ENCODE measurements at regions not wholly inside any gene's neighbourhood (a gene's known extent, or its start where the extent isn't known, plus 50 kb on each side); places are given as distances from the start of the nearest gene placed in this dataset.
"Not testable (repeated sequence)": the region's sequence is repeated elsewhere in the genome, so short reads cannot be mapped to it uniquely, and the experiment has no call there.

DNA sequence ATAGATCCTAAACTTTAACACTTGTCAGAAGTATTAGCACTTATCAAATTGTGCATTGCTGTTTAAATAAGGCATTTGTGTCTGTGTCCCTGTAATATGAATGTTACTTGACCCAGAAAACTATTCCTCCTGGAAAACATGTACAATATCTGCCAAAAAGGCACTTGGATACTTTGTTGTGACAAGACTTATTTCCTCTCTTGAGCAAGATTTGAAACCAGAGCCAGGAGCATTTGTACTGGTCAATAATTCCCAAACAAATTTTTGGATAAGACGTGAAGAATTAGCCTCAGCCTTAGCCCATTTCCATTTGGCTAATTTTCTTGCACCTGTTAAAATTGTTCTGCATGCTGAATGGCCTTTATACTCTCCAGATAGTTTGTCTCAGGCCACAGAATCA lies 176.3 kb upstream of the GK2 start:
- ChIA-PET POLR2A (no interaction called here), CTCF (no interaction called here)
- Mint-ChIP-seq H3K9me3 (no peaks in the 10 kb centered on the region), H3K27me3 (peaks cover 3% of the 10 kb centered on the region), H3K36me3 (ENCODE audit: low read depth) (no peaks in the 10 kb centered on the region), H3K4me1 (no peaks in the 10 kb centered on the region), H3K4me3 (no peak overlapping the region), H3K27ac (no peak overlapping the region)
- no peak for DNase-seq

DNA sequence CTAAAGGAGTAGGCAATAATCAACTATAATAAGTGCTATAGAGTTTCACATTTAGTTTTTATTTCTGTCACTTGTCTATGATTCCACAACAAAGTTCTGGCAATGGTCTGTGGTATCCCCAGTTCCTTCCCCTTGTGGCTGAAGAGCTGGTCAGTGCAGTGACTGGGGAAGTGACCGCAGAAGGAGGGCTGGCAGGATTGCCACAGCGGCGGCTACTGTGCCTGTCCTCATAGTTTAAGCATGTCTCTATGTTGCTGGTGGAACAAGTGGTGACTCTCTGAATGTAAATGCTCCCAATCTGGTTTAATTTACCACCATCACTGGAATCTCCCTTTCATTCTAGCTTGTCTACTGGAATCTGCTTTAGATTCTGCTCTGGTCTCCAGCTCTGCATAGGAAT lies 170.6 kb upstream of the GK2 start:
- no peak overlapping the region for H3K4me3 Mint-ChIP-seq
- H3K4me1 Mint-ChIP-seq: no peaks in the 10 kb centered on the region
- H3K27me3 Mint-ChIP-seq: peaks cover 5% of the 10 kb centered on the region
- no peaks in the 10 kb centered on the region for H3K9me3 Mint-ChIP-seq
- H3K27ac Mint-ChIP-seq: no peak overlapping the region
- no peaks in the 10 kb centered on the region for H3K36me3 Mint-ChIP-seq (ENCODE audit: low read depth)
- ChIA-PET CTCF (no interaction called here), POLR2A (no interaction called here)
- DNase-seq: no peak

DNA sequence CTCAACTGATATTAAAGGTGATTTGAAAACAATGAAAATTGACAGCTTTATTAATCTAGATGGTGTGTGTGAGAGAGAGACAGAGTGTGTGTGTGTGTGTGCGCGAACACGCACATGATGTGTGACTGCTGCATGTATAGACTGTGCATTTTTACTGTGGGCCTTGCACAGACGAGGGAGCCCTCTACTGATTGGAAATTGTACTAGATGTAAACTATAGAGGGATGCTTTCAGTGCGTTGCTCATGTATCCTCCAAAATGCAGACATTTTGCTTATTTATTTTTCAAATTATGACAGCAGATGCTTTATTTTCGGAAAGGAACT lies 168.4 kb upstream of the GK2 start:
- H3K27ac Mint-ChIP-seq: no peak overlapping the region
- DNase-seq: no peak
- no peaks in the 10 kb centered on the region for H3K9me3 Mint-ChIP-seq
- no peaks in the 10 kb centered on the region for H3K36me3 Mint-ChIP-seq (ENCODE audit: low read depth)
- no peaks in the 10 kb centered on the region for H3K4me1 Mint-ChIP-seq
- CTCF ChIA-PET: no interaction called here
- H3K27me3 Mint-ChIP-seq: peaks cover 2% of the 10 kb centered on the region
- POLR2A ChIA-PET: no interaction called here
- H3K4me3 Mint-ChIP-seq: no peak overlapping the region

DNA sequence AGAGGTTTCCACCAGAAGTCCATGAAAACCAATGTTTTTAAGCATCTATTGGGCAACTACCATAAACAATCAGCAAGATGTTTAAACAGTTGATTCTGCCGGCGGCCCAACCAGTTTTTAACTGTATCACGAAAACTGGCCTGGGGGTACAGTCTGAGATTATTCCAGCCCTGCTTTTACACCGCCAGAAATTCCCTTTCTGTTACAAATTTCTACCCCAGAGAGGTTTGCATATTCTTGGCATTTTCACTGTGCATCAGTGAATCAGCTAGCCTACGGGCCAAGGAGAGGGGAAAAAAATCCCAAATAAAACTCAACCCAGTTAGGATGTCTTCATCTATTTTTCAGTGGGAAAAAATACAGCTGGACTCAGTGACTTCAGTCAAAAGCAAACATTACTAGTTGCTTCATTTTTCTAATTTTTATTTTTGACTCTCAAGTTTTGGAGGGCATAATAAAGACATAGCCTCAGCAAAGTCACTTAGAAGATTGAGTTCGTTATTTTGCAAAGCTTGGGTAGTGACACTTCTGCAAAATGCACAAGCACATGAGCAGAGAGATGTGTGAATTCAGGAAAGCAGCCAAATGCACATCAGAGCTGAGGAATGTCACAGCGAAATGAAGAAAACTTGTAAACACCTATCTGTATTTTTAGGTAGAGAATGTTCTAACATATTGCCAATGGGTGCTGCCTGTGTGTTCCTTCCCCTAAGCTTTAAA lies 167.8 kb upstream of the GK2 start:
- no peak for DNase-seq
- no peak overlapping the region for H3K4me3 Mint-ChIP-seq
- no peaks in the 10 kb centered on the region for H3K36me3 Mint-ChIP-seq (ENCODE audit: low read depth)
- H3K4me1 Mint-ChIP-seq: no peaks in the 10 kb centered on the region
- peaks cover 2% of the 10 kb centered on the region for H3K27me3 Mint-ChIP-seq
- POLR2A ChIA-PET: no interaction called here
- no peak overlapping the region for H3K27ac Mint-ChIP-seq
- no peaks in the 10 kb centered on the region for H3K9me3 Mint-ChIP-seq
- CTCF ChIA-PET: no interaction called here

DNA sequence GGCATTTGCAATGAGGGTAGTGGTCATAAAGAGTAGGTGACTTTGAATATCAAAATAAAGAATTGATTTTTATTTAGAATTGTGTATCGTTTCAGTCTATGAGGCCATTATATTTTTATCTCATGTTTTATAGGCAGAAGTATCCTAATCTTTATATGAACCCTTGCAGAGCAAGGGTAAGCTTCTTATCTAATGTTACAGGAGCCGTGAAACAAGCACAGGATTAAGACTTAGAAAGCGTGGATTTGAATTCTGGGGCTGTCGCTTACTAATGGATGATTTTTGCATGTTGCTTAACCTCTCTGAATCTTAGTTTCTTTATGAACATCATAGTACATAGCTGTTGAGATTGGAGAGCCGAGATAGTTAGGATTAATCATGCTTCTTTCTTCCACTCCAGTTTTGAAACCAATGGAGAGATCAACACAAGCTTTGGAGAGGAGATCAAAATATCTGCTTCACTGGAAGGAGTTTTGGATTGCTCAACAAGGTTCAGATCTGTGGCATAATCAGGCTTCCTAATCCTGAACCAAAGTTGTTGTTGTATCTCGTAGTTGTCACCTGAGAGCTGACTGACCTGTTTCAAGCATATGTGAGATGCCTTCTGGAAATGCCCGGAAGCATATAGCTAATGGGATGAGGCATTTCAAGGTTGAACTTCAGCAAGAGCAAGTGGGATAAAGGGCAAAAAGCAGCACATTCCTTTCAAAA lies 166.9 kb upstream of the GK2 start:
- no peaks in the 10 kb centered on the region for H3K36me3 Mint-ChIP-seq (ENCODE audit: low read depth)
- H3K9me3 Mint-ChIP-seq: no peaks in the 10 kb centered on the region
- peaks cover 2% of the 10 kb centered on the region for H3K27me3 Mint-ChIP-seq
- no peak overlapping the region for H3K4me3 Mint-ChIP-seq
- ChIA-PET CTCF (no interaction called here), POLR2A (no interaction called here)
- no peaks in the 10 kb centered on the region for H3K4me1 Mint-ChIP-seq
- H3K27ac Mint-ChIP-seq: no peak overlapping the region
- DNase-seq: no peak

DNA sequence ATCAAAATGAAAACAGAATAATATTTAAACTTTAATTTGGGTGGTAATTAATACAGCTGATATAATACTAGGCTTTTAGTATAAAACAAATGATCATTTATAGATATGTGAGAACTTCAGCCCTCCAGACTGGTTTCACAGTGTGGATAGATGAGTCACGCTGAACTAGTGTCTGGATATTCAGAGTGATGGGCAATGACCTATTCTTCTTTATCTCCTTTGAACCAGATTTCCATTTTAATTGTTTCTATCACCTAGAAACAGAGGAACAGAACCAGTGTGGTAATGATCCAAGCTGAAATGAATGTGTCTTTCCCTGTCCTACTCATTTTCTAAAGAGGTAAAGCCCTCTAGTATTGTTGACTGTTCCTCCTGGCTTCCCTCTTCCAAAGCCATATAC lies 155.2 kb upstream of the GK2 start:
- Mint-ChIP-seq H3K27me3 (peaks cover 6% of the 10 kb centered on the region), H3K36me3 (ENCODE audit: low read depth) (no peaks in the 10 kb centered on the region), H3K27ac (no peak overlapping the region), H3K9me3 (no peaks in the 10 kb centered on the region), H3K4me1 (no peaks in the 10 kb centered on the region), H3K4me3 (no peak overlapping the region)
- DNase-seq: no peak
- CTCF ChIA-PET: no interaction called here
- POLR2A ChIA-PET: no interaction called here

DNA sequence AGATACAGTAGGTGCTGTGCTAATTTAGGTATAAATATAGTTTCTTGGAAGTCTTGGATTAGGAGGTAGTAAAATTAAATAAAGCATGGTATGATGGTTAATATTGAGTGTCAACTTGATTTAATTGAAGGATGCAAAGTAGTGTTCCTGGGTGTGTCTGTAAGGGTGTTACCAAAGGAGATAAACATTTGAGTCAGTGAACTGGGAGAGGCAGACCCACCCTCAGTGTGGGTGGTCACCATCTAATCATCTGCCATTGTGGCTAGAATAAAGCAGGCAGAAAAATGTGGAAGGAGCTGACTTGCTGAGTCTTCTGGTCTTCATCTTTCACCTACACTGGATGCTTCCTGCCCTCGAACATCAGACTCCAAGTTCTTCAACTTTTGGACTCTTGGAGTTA lies 153.7 kb upstream of the GK2 start:
- no peak overlapping the region for H3K27ac Mint-ChIP-seq
- H3K36me3 Mint-ChIP-seq (ENCODE audit: low read depth): no peaks in the 10 kb centered on the region
- POLR2A ChIA-PET: no interaction called here
- no peak overlapping the region for H3K4me3 Mint-ChIP-seq
- H3K9me3 Mint-ChIP-seq: no peaks in the 10 kb centered on the region
- no peaks in the 10 kb centered on the region for H3K4me1 Mint-ChIP-seq
- CTCF ChIA-PET: no interaction called here
- H3K27me3 Mint-ChIP-seq: peaks cover 6% of the 10 kb centered on the region
- no peak for DNase-seq

DNA sequence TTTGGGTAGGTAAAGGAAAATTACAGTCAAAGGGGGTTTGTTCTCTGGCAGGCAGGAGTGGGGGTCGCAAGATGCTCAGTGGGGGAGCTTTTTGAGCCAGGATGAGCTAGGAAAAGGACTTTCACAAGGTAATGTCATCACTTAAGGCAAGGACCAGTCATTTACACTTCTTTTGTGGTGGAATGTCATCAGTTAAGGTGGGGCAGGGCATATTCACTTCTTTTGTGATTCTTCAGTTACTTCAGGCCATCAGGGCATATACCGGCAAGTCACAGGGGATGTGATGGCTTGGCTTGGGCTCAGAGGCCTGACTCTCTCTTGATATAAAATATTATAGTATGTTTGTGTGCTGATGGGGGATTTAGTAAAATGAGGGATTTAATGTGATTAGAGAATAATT lies 151.4 kb upstream of the GK2 start:
- H3K27me3 Mint-ChIP-seq, POLR2A ChIA-PET, CTCF ChIA-PET: not testable (repeated sequence)

DNA sequence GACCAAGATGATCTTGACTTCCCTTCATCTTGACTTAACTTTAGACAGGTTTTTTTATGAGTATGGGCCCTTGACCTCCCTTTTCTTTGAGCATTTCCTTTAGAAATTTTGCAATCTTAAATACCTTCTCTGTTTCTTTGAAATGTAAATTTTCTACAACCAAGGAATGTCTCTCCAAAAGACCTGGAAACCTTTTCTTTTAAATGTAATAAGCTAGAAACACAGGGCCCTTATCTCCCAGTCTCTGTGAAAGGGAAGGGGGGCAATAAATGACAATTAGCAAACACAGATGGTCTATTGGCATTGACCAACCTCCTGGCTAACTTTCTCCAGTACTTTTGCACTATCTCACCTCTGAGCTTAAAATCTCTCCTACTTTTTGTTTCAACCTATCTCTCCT lies 144.3 kb upstream of the GK2 start:
- H3K9me3 Mint-ChIP-seq: peaks cover 2% of the 10 kb centered on the region
- DNase-seq: no peak
- H3K27ac Mint-ChIP-seq: no peak overlapping the region
- H3K4me1 Mint-ChIP-seq: no peaks in the 10 kb centered on the region
- CTCF ChIA-PET: no interaction called here
- H3K27me3 Mint-ChIP-seq: no peaks in the 10 kb centered on the region
- H3K4me3 Mint-ChIP-seq: no peak overlapping the region
- H3K36me3 Mint-ChIP-seq (ENCODE audit: low read depth): no peaks in the 10 kb centered on the region
- POLR2A ChIA-PET: no interaction called here

More for the DNA sequence above, 151.4 kb upstream of the GK2 start:
- DNase-seq; H3K27ac Mint-ChIP-seq; H3K9me3 Mint-ChIP-seq; H3K36me3 Mint-ChIP-seq (ENCODE audit: low read depth); H3K4me1 Mint-ChIP-seq; H3K4me3 Mint-ChIP-seq: not testable (repeated sequence)

DNA sequence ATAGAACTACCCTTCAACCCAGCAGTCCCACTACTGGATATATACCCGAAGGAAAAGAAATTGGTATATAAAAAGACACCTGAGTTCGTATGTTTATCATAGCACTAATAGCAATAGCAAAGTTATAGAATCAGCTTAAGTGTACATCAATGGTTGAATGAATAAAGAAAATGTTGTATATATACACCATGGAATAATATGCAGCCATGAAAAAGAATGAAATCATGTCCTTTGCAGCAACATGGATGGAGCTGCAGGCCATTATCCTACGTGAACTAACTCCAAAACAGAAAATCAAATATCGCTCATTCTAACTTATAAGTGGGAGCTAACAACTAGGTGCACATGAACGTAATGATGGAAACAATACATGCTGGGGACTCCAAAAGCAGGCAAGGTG lies 143.5 kb upstream of the GK2 start:
- H3K27ac Mint-ChIP-seq: no peak overlapping the region
- no peak overlapping the region for H3K4me3 Mint-ChIP-seq
- ChIA-PET POLR2A (no interaction called here), CTCF (no interaction called here)
- peaks cover 2% of the 10 kb centered on the region for H3K9me3 Mint-ChIP-seq
- no peak for DNase-seq
- H3K27me3 Mint-ChIP-seq: no peaks in the 10 kb centered on the region
- no peaks in the 10 kb centered on the region for H3K4me1 Mint-ChIP-seq
- no peaks in the 10 kb centered on the region for H3K36me3 Mint-ChIP-seq (ENCODE audit: low read depth)

DNA sequence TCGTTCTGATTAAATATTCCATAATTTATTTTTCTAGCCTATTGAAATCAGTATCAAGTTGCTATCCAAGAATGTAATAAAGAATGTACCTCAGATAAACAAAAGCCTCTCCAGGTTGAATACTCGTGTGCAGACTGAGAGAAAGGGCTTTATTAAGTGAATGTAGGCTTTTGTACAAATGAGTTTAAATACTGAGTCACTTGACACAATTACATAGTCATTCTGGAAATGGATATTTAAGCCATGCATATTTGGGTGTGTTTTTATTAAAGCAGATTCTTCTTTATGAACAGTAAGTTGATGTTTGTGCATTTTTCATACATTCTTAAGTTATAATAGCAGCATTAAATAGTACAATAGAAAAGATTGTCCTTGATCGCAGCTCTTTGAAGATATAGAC lies 139.8 kb upstream of the GK2 start:
- ChIA-PET CTCF (no interaction called here), POLR2A (no interaction called here)
- Mint-ChIP-seq H3K27ac (no peak overlapping the region), H3K27me3 (no peaks in the 10 kb centered on the region), H3K36me3 (ENCODE audit: low read depth) (no peaks in the 10 kb centered on the region), H3K9me3 (peaks cover 2% of the 10 kb centered on the region), H3K4me3 (no peak overlapping the region), H3K4me1 (no peaks in the 10 kb centered on the region)
- DNase-seq: no peak

DNA sequence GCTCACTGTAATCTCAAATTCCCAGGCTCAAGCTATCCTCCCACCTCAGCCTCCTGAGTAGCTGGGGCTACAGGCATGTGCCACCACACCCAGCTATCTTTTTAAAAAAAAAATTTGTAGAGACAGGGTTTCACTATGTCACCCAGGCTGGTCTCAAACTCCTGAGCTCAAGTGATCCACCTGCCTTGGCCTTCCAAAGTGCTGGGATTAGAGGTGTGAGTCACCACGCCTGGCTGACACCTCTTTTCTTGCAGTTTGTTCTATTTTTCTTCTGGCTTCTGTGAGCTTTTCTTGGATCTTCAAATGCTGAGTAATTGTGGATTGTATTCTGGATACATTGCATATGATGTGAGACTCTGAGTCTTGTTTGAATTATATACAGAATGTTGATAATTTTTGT lies 137.3 kb upstream of the GK2 start:
- H3K27ac Mint-ChIP-seq; POLR2A ChIA-PET; H3K36me3 Mint-ChIP-seq (ENCODE audit: low read depth); H3K27me3 Mint-ChIP-seq; H3K4me3 Mint-ChIP-seq; DNase-seq; H3K9me3 Mint-ChIP-seq; H3K4me1 Mint-ChIP-seq: not testable (repeated sequence)
- CTCF ChIA-PET: interaction anchor here (0.6 kb wide), 1 partner anchor 107 kb away, joined by 4 read pairs; no protein-coding TSS in a partner anchor

DNA sequence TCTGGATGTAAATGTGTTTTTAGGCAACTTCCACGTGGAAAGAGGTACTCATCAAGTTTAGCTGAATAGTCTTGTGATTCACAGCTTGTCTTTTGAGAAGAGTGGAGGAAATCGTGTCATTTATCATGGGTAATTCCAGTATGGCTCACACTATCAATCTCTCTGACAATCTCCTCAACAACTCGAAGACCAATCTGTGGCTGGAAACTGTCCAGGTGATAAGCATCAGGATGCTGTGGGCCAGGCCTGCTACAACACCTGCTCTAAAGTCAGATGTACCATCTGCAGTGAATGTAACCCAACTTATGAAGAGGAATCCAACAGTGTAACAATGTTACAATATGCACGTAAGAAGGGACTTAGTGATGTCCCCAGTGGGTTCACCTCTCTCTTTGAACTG lies 132.1 kb upstream of the GK2 start:
- H3K27me3 Mint-ChIP-seq: peaks cover 3% of the 10 kb centered on the region
- CTCF ChIA-PET: no interaction called here
- no peaks in the 10 kb centered on the region for H3K36me3 Mint-ChIP-seq (ENCODE audit: low read depth)
- H3K27ac Mint-ChIP-seq: no peak overlapping the region
- H3K4me3 Mint-ChIP-seq: no peak overlapping the region
- H3K4me1 Mint-ChIP-seq: no peaks in the 10 kb centered on the region
- H3K9me3 Mint-ChIP-seq: no peaks in the 10 kb centered on the region
- DNase-seq: no peak
- POLR2A ChIA-PET: no interaction called here

DNA sequence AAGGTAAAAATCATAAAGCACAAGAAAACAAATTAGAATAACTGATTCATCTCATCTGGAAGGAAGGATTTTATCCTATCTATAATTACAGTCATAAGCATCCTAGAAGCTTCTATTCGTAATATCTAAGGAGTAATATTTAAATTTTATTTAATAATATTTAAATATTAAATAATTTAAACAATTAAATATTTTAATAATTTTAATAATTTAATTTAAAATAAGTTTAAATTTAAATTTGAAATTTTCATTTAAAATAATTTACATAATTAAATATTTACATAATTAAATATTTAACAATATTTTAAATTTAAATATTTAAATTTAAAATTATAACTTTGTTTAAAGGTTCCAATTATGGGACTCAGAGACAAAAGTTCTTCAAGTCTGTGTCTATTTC lies 127.5 kb upstream of the GK2 start:
- no peaks in the 10 kb centered on the region for H3K36me3 Mint-ChIP-seq (ENCODE audit: low read depth)
- H3K27me3 Mint-ChIP-seq: peaks cover 6% of the 10 kb centered on the region
- POLR2A ChIA-PET: no interaction called here
- H3K27ac Mint-ChIP-seq: no peak overlapping the region
- H3K9me3 Mint-ChIP-seq: no peaks in the 10 kb centered on the region
- CTCF ChIA-PET: no interaction called here
- H3K4me3 Mint-ChIP-seq: no peak overlapping the region
- H3K4me1 Mint-ChIP-seq: no peaks in the 10 kb centered on the region
- DNase-seq: no peak
